ENCODE measurements at regions not wholly inside any gene's neighbourhood (a gene's known extent, or its start where the extent isn't known, plus 50 kb on each side); places are given as distances from the start of the nearest gene placed in this dataset.
A peak's percentile ranks its signal among the peaks of the same experiment; 100 is the strongest.
"Not testable (repeated sequence)": the region's sequence is repeated elsewhere in the genome, so short reads cannot be mapped to it uniquely, and the experiment has no call there.

- no peak for DNase-seq
Observed at GRCh38 chr16:10232757-10233156, 50.5 kb upstream of the GRIN2A start.

DNA sequence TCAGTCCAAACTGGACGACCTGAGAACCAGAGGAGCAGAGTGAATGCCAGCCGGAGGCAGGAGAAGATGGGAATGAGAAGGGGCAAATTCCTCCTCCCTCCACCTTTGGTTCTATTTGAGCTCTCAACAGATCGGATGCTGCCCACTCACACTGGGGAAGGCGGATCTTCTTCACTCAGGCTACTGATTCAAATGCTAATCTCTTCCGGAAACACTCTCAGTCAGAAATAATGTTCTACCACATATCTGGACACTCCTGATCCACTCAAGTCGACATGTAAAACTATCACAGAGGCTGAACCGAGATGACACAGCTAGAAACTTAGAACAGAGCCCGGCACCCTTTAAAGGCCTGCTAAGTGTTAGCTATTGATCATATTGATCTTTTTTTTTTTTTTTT, 57.4 kb upstream of the GRIN2A start:
- DNase-seq, result no peak

GRCh38 chr16:10240854-10241613, 58.8 kb upstream of the GRIN2A start:
- DNase-seq, result no peak

- no peak for DNase-seq
Observed at GRCh38 chr16:10242097-10242496, 59.9 kb upstream of the GRIN2A start.

- DNase-seq, result no peak
Observed at GRCh38 chr16:10242916-10243315, 60.7 kb upstream of the GRIN2A start.

DNA sequence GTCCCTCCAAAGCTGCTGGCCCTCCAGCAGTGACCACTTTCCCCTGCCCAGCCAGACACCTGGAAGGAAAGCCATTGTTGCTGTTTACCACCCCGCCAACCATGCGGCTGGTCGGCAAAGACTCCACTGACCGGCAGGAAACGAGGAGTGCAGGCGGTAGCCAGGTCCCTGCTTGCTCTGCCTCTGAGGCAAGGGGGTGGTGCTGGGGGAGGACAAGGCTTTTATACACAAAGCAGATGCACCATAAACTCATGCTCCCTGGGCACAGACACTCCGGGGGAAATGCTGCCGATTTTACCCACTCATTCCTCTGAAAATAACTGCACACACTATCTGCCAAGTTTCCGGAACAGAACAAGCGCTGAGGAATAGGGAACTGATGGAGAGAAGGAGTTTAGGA, 62.8 kb upstream of the GRIN2A start:
- no peak for DNase-seq

DNA sequence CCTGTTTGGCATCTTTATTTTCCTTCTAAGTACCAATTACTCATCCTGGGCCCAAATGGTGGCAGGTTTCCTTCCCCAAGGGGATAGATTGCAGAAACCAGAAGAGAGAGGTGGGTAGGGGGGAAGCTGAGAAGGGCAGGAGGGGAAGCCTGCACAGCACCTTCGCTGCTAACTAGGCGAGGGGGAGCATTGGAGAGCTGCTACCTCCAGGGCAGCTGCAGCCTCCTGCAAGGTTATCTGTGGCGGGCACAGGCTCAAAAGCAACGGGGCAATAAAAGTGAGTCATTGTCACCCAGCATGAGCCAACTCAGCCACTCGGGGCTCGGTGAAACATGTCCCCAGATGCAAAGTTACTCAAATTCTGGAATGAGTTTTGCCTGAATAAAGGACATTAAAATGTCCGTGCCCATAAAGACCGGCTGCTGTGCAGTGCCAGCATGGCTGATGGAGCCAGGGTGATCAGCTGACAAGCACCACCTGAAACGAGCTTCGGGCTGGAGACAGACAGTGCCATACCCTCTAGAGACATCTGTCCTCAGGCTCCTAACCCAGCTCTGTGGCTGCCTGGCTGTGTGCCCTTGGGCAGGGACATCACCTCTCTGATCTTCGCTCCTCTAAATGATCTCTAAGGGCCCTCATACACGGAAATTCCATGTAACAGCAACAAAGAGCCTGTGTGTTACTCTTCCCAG, 68.1 kb upstream of the GRIN2A start:
- no peak for DNase-seq

- DNase-seq, result no peak
Observed at GRCh38 chr16:10252155-10252554, 69.9 kb upstream of the GRIN2A start.

DNA sequence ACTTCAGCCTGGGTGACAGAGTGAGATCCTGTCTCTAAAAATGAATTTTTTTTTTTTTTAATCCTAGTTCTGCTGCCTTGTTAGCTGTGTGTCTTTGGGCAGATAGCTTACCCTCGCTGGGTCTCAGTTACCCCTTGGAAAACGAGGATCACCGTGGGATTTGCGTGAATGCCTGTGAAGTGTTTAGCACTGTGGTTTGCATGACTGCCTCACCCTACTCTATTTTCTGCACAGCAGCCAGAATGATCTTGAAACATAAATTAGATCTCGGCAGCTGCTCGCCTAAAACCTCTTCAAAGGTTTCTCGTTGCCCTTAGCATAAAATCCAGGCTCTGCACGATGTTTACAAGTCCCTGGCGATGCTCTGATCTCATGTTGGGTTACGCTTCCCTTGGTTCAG, 71.2 kb upstream of the GRIN2A start:
- no peak for DNase-seq

DNA sequence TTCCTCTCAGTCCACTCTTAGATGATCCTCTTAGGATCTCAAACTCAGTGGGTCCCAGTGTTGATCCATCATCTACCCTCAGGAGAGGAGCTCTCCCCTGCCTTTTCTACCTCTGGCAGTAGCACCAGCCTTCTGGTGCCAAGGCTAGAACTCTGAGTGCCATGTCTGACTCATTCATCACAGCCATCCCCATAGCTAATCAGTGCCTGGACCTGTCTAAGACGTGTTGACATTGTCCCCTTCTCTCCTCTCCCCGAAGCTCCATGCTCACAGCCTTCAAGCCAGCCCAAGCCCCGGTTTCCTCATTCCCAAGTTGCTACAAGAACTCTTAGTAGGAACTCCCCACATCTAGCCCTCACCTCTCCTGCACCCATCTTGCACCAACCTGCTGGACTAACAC, 73.5 kb upstream of the GRIN2A start:
- no peak for DNase-seq

DNA sequence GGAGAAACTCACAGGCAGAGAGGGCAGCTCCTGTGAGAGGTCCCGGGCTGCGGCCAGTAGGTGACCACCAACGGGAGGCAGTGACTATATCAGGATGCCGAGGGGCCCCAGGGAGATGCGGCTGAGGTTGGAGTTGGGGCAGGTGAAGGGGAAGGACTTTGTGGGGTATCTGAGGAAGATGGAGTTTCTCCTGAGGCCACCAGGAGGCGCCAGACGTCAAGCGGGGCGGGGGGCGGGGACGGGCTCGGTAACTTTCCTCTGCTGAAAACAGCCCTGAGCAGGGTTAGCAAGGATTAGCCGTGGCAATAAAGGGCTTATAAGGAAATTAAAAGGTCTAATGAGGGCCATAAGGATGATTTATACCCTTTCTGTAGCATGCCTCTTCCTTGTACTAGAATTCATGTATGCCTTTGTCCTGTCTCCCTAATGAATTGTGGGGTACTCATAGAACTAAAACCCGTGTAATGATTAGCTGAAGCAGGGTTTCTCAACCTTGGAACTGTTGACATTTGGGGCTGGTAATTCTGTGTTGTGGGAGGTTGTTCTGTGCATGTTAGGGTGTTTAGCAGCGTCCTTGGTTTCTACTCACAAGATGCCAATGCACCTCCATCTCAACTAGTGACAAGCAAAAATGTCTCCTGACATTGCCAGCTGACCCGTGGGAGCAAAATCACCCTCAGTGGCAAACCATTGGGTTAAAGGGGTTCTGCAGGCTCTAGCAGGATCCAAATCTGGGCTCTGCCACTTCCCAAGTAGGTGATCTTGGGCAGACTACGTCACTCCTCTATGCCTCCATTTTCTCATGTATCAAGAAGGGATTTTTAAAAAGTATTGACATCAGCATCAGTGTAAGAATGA, 74.8 kb upstream of the GRIN2A start:
- DNase-seq, result peak; percentile 13 to 45

GRCh38 chr16:10257642-10258251, 75.5 kb upstream of the GRIN2A start:
- DNase-seq, result not testable (repeated sequence)

- DNase-seq, result not testable (repeated sequence)
Observed at GRCh38 chr16:10258930-10259603, 76.8 kb upstream of the GRIN2A start.

- no peak for DNase-seq
Observed at GRCh38 chr16:10261077-10261476, 78.8 kb upstream of the GRIN2A start.

- DNase-seq, result not testable (repeated sequence)
Observed at GRCh38 chr16:10261526-10261925, 79.3 kb upstream of the GRIN2A start.

DNA sequence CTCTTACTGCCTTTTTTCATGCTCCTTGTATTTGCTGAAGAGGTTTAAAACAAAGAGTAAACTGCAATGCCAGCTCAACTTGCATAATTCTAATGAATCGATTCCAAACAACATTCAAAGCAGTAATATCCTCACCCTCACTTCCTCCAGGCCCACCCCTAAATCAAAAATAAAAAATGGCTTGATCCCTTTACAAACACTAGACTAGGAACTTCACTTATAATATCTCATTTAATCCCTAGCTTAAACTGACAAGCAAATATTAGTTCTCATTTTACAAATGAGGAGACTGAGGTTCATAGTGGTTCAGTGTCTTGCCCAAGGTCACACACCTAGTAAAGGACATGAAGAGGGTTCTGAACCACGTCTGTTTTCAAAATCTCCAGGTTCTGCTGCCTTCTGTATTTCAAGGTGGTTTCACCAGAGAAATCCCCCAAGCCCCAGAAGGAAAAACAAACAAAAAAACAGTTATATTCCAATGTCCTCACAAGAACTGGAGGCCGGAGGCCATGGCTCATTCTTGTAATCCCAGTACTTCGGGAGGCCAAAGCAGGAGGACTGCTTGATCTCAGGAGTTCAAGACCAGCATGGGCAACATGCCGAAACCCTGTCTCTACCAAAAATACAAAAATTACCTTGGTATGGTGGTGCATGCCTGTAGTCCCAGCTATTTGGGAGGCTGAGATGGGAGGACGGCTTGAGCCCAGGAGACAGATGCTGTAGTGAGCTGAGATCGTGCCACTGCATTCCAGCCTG, 80.3 kb upstream of the GRIN2A start:
- DNase-seq, result no peak

DNA sequence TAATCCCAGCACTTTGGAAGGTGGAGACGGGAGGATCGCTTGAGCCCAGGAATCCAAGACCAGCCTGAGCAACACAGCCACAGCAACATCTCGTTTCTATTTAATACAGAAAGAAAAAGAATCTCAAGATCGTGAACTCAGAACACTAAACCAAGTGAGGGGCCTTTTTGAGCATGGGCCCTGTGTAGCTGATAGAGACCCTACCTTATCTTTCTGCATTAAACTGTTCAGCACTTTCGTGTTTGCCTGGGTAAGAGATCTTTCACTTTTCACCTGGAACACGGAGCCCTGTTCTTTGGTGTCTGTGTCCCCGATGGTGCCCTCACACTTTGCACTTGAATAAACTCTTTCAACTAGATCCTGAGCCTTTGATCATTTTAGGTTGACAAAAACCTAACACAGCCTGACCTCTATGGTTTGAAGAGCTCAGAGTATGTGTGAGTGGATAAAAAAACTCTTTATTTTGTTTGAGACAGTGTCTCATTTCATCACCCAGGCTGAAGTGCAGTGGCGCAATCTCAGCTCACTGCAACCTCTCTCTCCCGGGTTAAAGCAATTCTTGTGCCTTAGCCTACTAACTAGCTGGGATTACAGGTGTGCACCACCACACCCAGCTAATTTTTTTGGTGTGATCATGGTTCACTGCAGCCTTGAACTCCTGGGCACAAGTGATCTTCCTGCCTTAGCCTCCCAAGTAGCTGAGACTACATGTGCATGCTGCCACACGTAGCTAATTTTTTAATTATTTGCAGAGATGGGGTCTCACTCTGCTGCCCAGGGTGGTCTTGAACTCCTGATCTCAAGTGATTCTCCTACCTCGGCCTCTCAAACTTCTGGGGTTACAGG, 83.8 kb upstream of the GRIN2A start:
- DNase-seq, result no peak

DNA sequence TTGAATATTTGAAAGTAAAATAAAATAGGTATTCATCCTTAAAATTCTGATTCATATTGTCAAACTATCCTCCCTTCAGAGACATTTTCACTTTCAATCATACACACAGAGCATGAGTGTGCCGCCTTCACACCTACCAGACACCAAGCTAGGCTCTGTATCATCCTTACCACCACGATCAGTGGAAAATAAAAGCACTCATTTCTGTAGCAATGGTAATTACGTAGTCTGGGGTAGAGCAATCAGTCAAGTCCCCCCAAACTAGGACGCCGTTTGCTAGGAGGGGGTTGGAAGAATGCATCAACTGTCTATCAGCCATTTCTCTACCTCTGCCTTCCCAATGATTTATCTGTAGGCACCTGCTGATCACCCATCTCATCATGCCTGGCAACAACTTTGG, 84.6 kb upstream of the GRIN2A start:
- peak; percentile 16 for DNase-seq

DNA sequence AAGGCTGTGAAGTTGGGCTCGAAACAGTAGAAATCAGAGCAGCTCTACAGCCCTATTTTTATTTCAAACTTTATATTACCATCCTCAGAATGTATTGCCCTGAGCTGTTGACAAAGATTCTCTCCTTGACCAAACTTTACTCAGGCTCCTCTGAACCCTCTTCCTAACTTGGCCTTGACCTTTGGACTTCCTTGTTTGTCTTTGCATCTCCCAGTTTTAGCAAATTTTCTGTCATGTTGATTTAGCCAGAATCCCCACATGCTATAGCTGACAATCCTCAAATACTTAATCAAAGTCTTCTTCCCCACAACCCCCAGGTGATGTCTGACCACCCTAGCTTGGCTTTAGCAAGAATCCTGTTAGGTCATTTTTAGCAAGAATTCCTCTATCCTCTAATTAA, 87.4 kb upstream of the GRIN2A start:
- DNase-seq, result no peak

- DNase-seq, result not testable (repeated sequence)
Observed at GRCh38 chr16:10272250-10272854, 90.1 kb upstream of the GRIN2A start.

All from stimulated activated CD4-positive, alpha-beta T cell treated with anti-CD3 and anti-CD28 coated beads, Interleukin-2, amount 100 ng/mL, for 48 hours (primary cell).